Osteoblast (primary cell): ENCODE measurements at regions not wholly inside any gene's neighbourhood (a gene's known extent, or its start where the extent isn't known, plus 50 kb on each side); places are given as distances from the start of the nearest gene placed in this dataset.

Source experiments
- DNase-seq: peaks from one replicate; pipeline ENCODE4 v3.0.0; 2011; ENCODE audit warnings: low spot score, mixed read lengths; ENCODE audit not compliant: insufficient read length; ENCODE audit errors: missing footprints
- H2AFZ ChIP-seq: 2 replicates; pipeline ENCODE4 v1.6.0; 2011; ENCODE audit warnings: mild to moderate bottlenecking, low read length
- H3K27ac ChIP-seq: 2 replicates; pipeline ENCODE4 v1.5.1; 2011; ENCODE audit warnings: mild to moderate bottlenecking, low read depth, low read length, moderate library complexity
- H3K27me3 ChIP-seq: 2 replicates; pipeline ENCODE4 v1.6.0; 2012; ENCODE audit warnings: mild to moderate bottlenecking, control low read depth, inconsistent platforms, low read length, moderate library complexity; ENCODE audit not compliant: insufficient read depth
- H3K36me3 ChIP-seq: 2 replicates; pipeline ENCODE4 v1.5.1; 2011; ENCODE audit warnings: mild to moderate bottlenecking, low read length, control low read depth, moderate library complexity; ENCODE audit not compliant: insufficient read depth
- H3K4me1 ChIP-seq: 2 replicates; pipeline ENCODE4 v1.5.1; 2011; ENCODE audit warnings: mild to moderate bottlenecking, low read length, control low read depth, moderate library complexity; ENCODE audit not compliant: insufficient read depth
- H3K4me2 ChIP-seq: 2 replicates; pipeline ENCODE4 v1.6.0; 2011; ENCODE audit warnings: mild to moderate bottlenecking, low read length; ENCODE audit not compliant: insufficient read depth
- H3K4me3 ChIP-seq: fragments of 200-600 bp; sonication (generic); 3 replicates; pipeline ENCODE4 v1.5.1; 2012; ENCODE audit warnings: mild to moderate bottlenecking, low read length, inconsistent platforms; ENCODE audit not compliant: insufficient read depth
- H3K79me2 ChIP-seq: 2 replicates; pipeline ENCODE4 v1.6.0; 2012; ENCODE audit warnings: mild to moderate bottlenecking, low read length, control low read depth, inconsistent platforms; ENCODE audit not compliant: insufficient read depth
- H3K9me3 ChIP-seq: 2 replicates; pipeline ENCODE4 v1.5.1; 2011; ENCODE audit warnings: low read depth, low read length, control low read depth
- H4K20me1 ChIP-seq: 2 replicates; pipeline ENCODE4 v1.6.0; 2012; ENCODE audit warnings: mild to moderate bottlenecking, low read length, control low read depth; ENCODE audit not compliant: insufficient read depth
- TF ChIP-seq, protein P1 (sequence below): IDR thresholded peaks from 2 replicates; pipeline ENCODE4 v1.5.1; 2011; ENCODE audit warnings: mild to moderate bottlenecking, low read depth, low read length, moderate library complexity; ENCODE audit errors: extremely low read depth

DNA sequence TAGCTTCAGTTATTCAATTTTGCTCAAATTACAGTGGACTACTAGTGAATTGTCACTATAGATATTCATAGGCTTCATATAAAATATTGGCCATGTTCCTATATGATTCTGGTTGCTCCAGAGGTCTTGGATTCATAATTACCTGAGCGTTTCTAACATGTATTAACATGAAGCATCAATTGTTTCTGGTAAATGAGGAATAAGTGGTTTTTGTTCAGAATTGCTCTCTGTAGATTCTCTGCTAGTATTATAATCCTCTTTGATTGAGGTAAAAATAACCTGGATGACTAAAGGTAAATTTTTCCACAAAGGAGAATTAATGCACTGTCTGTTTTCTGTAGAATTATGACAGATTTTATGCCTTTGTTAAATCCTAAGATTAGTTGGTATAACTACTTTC is 258.1 kb upstream of the CNTN6 start:
- Histone ChIP-seq H3K27ac (no peak overlapping the region), H3K4me1 (no peaks in the 10 kb centered on the region), H2AFZ (no peak overlapping the region), H3K4me2 (no peak overlapping the region), H3K27me3 (no peaks in the 10 kb centered on the region), H3K9me3 (no peaks in the 10 kb centered on the region), H3K79me2 (no peaks in the 10 kb centered on the region), H3K36me3 (no peaks in the 10 kb centered on the region), H4K20me1 (no peaks in the 10 kb centered on the region), H3K4me3 (no peak overlapping the region)
- no peak for DNase-seq
- TF ChIP-seq, protein P1, sequence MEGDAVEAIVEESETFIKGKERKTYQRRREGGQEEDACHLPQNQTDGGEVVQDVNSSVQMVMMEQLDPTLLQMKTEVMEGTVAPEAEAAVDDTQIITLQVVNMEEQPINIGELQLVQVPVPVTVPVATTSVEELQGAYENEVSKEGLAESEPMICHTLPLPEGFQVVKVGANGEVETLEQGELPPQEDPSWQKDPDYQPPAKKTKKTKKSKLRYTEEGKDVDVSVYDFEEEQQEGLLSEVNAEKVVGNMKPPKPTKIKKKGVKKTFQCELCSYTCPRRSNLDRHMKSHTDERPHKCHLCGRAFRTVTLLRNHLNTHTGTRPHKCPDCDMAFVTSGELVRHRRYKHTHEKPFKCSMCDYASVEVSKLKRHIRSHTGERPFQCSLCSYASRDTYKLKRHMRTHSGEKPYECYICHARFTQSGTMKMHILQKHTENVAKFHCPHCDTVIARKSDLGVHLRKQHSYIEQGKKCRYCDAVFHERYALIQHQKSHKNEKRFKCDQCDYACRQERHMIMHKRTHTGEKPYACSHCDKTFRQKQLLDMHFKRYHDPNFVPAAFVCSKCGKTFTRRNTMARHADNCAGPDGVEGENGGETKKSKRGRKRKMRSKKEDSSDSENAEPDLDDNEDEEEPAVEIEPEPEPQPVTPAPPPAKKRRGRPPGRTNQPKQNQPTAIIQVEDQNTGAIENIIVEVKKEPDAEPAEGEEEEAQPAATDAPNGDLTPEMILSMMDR: no peak

DNA sequence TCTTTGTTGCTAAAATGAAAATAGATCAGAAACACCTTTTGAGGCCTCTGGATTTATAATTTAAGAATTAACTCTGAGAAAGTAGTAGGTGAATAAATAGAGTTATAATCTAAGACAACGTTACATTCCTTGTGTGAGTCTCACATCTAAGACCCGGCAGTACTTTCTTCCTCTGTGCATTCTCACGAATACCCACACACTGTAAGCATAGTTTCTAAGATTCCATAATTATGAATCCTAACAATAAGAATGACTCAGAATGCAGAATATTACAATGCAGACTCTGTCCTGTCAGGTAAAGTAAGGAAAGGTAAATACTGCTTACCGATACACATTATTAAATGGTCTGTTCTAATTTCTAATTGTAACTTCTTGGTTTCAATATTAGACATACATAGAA is 257.7 kb upstream of the CNTN6 start:
- TF ChIP-seq, protein P1: no peak
- Histone ChIP-seq H4K20me1 (no peaks in the 10 kb centered on the region), H3K79me2 (no peaks in the 10 kb centered on the region), H3K4me1 (no peaks in the 10 kb centered on the region), H3K9me3 (no peaks in the 10 kb centered on the region), H3K27ac (no peak overlapping the region), H3K4me2 (no peak overlapping the region), H3K36me3 (no peaks in the 10 kb centered on the region), H3K4me3 (no peak overlapping the region), H2AFZ (no peak overlapping the region), H3K27me3 (no peaks in the 10 kb centered on the region)
- DNase-seq: no peak

DNA sequence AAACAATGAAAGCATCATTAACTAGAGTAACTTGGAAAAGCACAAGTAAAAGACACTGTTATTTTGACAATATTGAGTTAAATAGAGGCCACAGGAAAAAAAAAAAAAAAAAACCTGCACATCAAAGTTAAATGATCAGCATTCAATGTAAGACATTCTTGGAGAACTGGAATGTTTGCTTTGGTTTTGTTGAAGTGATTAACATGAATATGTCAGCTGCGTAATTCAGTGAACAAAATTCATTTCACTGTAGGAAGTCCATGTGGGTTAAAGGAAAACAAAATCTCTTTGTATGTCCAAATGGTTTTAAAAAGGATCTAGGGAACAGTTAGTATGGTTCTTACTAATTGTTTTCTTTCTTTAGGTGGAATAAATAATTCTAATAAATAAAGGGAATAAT is 252.8 kb upstream of the CNTN6 start:
- TF ChIP-seq, protein P1: no peak
- no peak overlapping the region for H3K4me2 ChIP-seq
- no peaks in the 10 kb centered on the region for H3K9me3 ChIP-seq
- no peak overlapping the region for H3K4me3 ChIP-seq
- no peak overlapping the region for H3K27ac ChIP-seq
- H4K20me1 ChIP-seq: no peaks in the 10 kb centered on the region
- DNase-seq: no peak
- H3K36me3 ChIP-seq: no peaks in the 10 kb centered on the region
- H3K27me3 ChIP-seq: no peaks in the 10 kb centered on the region
- H3K4me1 ChIP-seq: no peaks in the 10 kb centered on the region
- H3K79me2 ChIP-seq: no peaks in the 10 kb centered on the region
- H2AFZ ChIP-seq: no peak overlapping the region

DNA sequence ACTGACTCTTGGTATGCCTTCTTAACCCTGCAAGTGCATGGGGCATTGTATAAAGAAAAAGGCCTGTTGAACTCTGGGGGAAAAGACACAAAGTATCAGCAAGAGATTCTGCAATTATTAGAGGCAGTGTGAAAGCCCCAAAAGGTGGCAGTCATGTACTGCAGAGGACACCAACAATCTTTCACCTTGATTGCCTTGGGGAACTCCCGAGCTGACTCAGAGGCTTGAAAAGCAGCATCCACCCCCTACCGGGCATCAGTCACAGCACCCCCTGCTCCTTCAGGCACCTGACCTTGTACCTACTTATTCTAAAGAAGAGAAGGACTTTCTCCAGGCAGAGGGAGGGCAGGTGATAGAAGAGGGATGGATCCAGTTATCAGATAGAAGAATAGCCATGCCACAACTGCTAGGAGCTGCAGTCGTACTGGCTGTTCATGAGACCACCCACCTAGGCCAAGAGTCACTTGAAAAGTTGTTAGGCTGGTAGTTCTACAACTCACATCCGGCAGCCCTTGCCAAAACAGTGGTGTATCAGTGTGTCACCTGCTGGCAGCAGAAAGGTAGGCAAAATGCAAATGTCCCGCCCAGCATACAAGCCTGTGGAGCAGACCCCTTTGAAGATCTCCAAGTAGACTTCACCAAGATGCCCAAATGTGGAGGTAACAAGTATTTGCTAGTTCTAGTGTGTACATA is 241.6 kb upstream of the CNTN6 start:
- Histone ChIP-seq H2AFZ (no peak overlapping the region), H3K4me3 (no peak overlapping the region), H3K27ac (no peak overlapping the region), H3K79me2 (no peaks in the 10 kb centered on the region), H3K27me3 (no peaks in the 10 kb centered on the region), H3K36me3 (no peaks in the 10 kb centered on the region), H4K20me1 (no peaks in the 10 kb centered on the region), H3K9me3 (no peaks in the 10 kb centered on the region), H3K4me2 (no peak overlapping the region), H3K4me1 (no peaks in the 10 kb centered on the region)
- TF ChIP-seq, protein P1: no peak
- no peak for DNase-seq
